OCI-LY7 (cell line): ENCODE measurements at regions not wholly inside any gene's neighbourhood (a gene's known extent, or its start where the extent isn't known, plus 50 kb on each side); places are given as distances from the start of the nearest gene placed in this dataset.

Experiments used
- EZH2phosphoT487 ChIP-seq: fragments of 200-600 bp; sonication (generic); IDR thresholded peaks from 2 replicates; pipeline ENCODE4 v1.6.1; 2018; ENCODE audit warnings: low read depth, borderline replicate concordance, mild to moderate bottlenecking, mixed run types, antibody characterized with exemption, low read length, moderate library complexity, mixed read lengths
- TF ChIP-seq, protein P1 (sequence below): fragments of 200-600 bp; sonication (generic); conservative IDR thresholded peaks from 2 replicates; pipeline ENCODE4 v1.5.1; 2014; ENCODE audit warnings: mild to moderate bottlenecking, antibody characterized with exemption, low read length, moderate library complexity, mixed read lengths

DNA sequence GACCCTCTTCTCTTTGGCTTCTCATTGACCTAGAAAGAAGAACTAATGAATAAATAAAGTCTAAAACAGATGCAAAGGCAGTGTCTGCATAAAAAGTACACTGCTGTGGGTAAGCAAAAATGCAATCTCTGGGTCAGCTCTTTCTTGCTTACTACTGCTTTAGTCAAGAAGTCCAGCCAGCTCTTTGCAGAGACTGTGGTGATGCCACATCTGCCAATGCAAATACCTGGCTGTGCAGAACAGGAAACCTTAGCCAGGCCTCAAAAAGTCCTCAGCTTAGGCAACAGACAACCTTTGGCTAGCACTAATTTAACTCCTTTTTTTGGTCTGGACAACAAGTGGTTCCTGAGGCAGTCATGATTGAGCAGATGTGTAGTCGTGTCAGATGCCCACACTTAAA lies 73.6 kb upstream of the RND3 start:
- TF ChIP-seq, protein P1, sequence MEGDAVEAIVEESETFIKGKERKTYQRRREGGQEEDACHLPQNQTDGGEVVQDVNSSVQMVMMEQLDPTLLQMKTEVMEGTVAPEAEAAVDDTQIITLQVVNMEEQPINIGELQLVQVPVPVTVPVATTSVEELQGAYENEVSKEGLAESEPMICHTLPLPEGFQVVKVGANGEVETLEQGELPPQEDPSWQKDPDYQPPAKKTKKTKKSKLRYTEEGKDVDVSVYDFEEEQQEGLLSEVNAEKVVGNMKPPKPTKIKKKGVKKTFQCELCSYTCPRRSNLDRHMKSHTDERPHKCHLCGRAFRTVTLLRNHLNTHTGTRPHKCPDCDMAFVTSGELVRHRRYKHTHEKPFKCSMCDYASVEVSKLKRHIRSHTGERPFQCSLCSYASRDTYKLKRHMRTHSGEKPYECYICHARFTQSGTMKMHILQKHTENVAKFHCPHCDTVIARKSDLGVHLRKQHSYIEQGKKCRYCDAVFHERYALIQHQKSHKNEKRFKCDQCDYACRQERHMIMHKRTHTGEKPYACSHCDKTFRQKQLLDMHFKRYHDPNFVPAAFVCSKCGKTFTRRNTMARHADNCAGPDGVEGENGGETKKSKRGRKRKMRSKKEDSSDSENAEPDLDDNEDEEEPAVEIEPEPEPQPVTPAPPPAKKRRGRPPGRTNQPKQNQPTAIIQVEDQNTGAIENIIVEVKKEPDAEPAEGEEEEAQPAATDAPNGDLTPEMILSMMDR: no peak
- TF ChIP-seq EZH2phosphoT487: no peak
